SK-N-SH (cell line): ENCODE measurements at regions not wholly inside any gene's neighbourhood (a gene's known extent, or its start where the extent isn't known, plus 50 kb on each side); places are given as distances from the start of the nearest gene placed in this dataset.

Experiments used
- CTCF ChIA-PET: fragments of 300-600, 350-600 bp; formaldehyde crosslinking; extraction: SDS; loops from one replicate; lab custom pipeline; 2021; lab: Yijun Ruan, JAX
- POLR2A ChIA-PET: fragments of 350-600 bp; sonication (Branson Sonifier 250); formaldehyde crosslinking; extraction: SDS; loops from one replicate; lab custom pipeline; 2020; ENCODE audit warnings: antibody characterized with exemption, inconsistent platforms; lab: Yijun Ruan, JAX
- DNase-seq: peaks from one replicate; pipeline ENCODE4 v3.0.0; 2012
- H2AFZ ChIP-seq: fragments of 200-600 bp; sonication (generic); 2 replicates; pipeline ENCODE4 v1.8.1; 2016; ENCODE audit warnings: antibody characterized with exemption, mild to moderate bottlenecking, low read depth
- H3F3A ChIP-seq: fragments of 200-600 bp; sonication (generic); replicated peaks from 2 replicates; pipeline ENCODE3; 2016; ENCODE audit warnings: antibody characterized with exemption, mild to moderate bottlenecking; ENCODE audit not compliant: insufficient read depth
- H3K27ac ChIP-seq, 2 experiments: fragments of 200-500 bp in 1 of 2; fragments of 200-600 bp in 1 of 2; sonication (Bioruptor generic) in 1 of 2; sonication (generic), shearing (Covaris generic) in 1 of 2; 2 replicates each; pipeline versions ENCODE4 v1.5.1 to v1.6.1; 2014 to 2016; ENCODE audit warnings: low read depth in 2 of 2, inconsistent platforms in 1 of 2, low read length in 1 of 2, mild to moderate bottlenecking in 1 of 2, mixed read lengths in 1 of 2
- H3K27me3 ChIP-seq: fragments of 200-600 bp; sonication (generic), shearing (Covaris generic); 2 replicates; pipeline ENCODE4 v1.6.1; 2016; ENCODE audit warnings: mixed run types; ENCODE audit not compliant: insufficient read depth
- H3K36me3 ChIP-seq, 2 experiments: fragments of 200-500 bp in 1 of 2; fragments of 200-600 bp in 1 of 2; sonication (Bioruptor generic) in 1 of 2; sonication (generic) in 1 of 2; replicated peaks in 1 of 2; 2 replicates each; pipeline versions ENCODE3 to v1.5.1; 2014 to 2016; ENCODE audit warnings: low read length in 1 of 2, mild to moderate bottlenecking in 1 of 2; ENCODE audit not compliant: insufficient read depth in 2 of 2, control insufficient read depth in 1 of 2
- H3K4me1 ChIP-seq, 2 experiments: fragments of 200-500 bp in 1 of 2; fragments of 200-600 bp in 1 of 2; sonication (Bioruptor generic) in 1 of 2; sonication (generic), shearing (Covaris generic) in 1 of 2; 2 replicates each; pipeline versions ENCODE4 v1.5.1 to v1.6.1; 2014 to 2016; ENCODE audit warnings: low read depth in 1 of 2, low read length in 1 of 2, mixed run types in 1 of 2; ENCODE audit not compliant: insufficient read depth in 2 of 2, control insufficient read depth in 1 of 2
- H3K4me2 ChIP-seq: fragments of 200-600 bp; sonication (generic), shearing (Covaris generic); 2 replicates; pipeline ENCODE4 v1.6.1; 2017; ENCODE audit warnings: mixed run types
- H3K4me3 ChIP-seq, 2 experiments: fragments of 200-500 bp in 1 of 2; fragments of 200-600 bp in 1 of 2; sonication (Bioruptor generic) in 1 of 2; sonication (generic), shearing (Covaris generic) in 1 of 2; 2 replicates each; pipeline versions ENCODE4 v1.5.1 to v1.8.1; 2014 to 2016; ENCODE audit warnings: low read depth in 2 of 2, inconsistent platforms in 1 of 2, low read length in 1 of 2, mild to moderate bottlenecking in 1 of 2, mixed read lengths in 1 of 2, moderate library complexity in 1 of 2
- H3K79me2 ChIP-seq: fragments of 200-600 bp; sonication (generic); 2 replicates; pipeline ENCODE4 v1.8.1; 2017; ENCODE audit warnings: mild to moderate bottlenecking; ENCODE audit not compliant: insufficient read depth
- H3K9ac ChIP-seq: fragments of 200-600 bp; sonication (generic); 2 replicates; pipeline ENCODE4 v1.6.1; 2017; ENCODE audit warnings: mixed run types
- H3K9me2 ChIP-seq: fragments of 200-600 bp; sonication (generic); 2 replicates; pipeline ENCODE4 v1.6.1; 2017; ENCODE audit warnings: mixed run types
- H3K9me3 ChIP-seq: fragments of 200-600 bp; sonication (generic); 2 replicates; pipeline ENCODE4 v1.6.1; 2017; ENCODE audit warnings: mixed run types, mild to moderate bottlenecking, moderate library complexity
- H4K20me1 ChIP-seq: fragments of 200-600 bp; sonication (generic); 2 replicates; pipeline ENCODE4 v1.6.1; 2017; ENCODE audit warnings: mild to moderate bottlenecking, mixed run types; ENCODE audit not compliant: insufficient read depth
- CHD2 ChIP-seq: fragments of 150-350 bp; IDR thresholded peaks from 2 replicates; pipeline ENCODE4 v1.6.1; 2018; ENCODE audit warnings: low read length; ENCODE audit not compliant: partially characterized antibody
- ELF1 ChIP-seq: IDR thresholded peaks from 2 replicates; pipeline ENCODE4 v1.4.0; 2012
- EP300 ChIP-seq, 2 experiments: IDR thresholded peaks; 2 replicates each; pipeline versions ENCODE4 v1.4.0 to v1.6.1; 2012; ENCODE audit warnings: borderline replicate concordance in 1 of 2, low read depth in 1 of 2, low read length in 1 of 2
- EZH2phosphoT487 ChIP-seq: fragments of 200-600 bp; sonication (generic); IDR thresholded peaks from 2 replicates; pipeline ENCODE4 v1.6.1; 2017; ENCODE audit warnings: low read depth, mixed run types, mild to moderate bottlenecking, antibody characterized with exemption, moderate library complexity, borderline replicate concordance
- FOXM1 ChIP-seq: IDR thresholded peaks from 2 replicates; pipeline ENCODE4 v1.4.0; 2012; ENCODE audit warnings: low read depth, mild to moderate bottlenecking
- GABPA ChIP-seq: IDR thresholded peaks from 2 replicates; pipeline ENCODE4 v1.4.0; 2012; ENCODE audit warnings: low read depth, mild to moderate bottlenecking
- MXI1 ChIP-seq: IDR thresholded peaks from 2 replicates; pipeline ENCODE4 v1.6.1; 2012; ENCODE audit warnings: mild to moderate bottlenecking, low read depth, low read length, improper control_type of control experiment
- NFIC ChIP-seq: IDR thresholded peaks from 2 replicates; pipeline ENCODE4 v1.4.0; 2012; ENCODE audit warnings: borderline replicate concordance
- POLR2AphosphoS5 ChIP-seq: IDR thresholded peaks from 2 replicates; pipeline ENCODE4 v1.6.1; 2012; ENCODE audit warnings: low read depth, low read length
- YY1 ChIP-seq: IDR thresholded peaks from 2 replicates; pipeline ENCODE4 v1.4.0; 2012; ENCODE audit warnings: low read depth, mild to moderate bottlenecking
- WGBS: methylation state at CpG from one replicate; pipeline ENCODE4 v1.1.6; 2017; ENCODE audit warnings: low lambda C conversion rate; 5-methylcytosine and 5-hydroxymethylcytosine counted together
- TF ChIP-seq, protein P1 (sequence below): IDR thresholded peaks from 2 replicates; pipeline ENCODE4; 2012
- TF ChIP-seq, protein P2 (sequence below): fragments of 150-350 bp; IDR thresholded peaks from 2 replicates; pipeline ENCODE4 v1.6.1; 2016; ENCODE audit warnings: mild to moderate bottlenecking, low read depth, low read length
- TF ChIP-seq, protein P3 (sequence below): fragments of 200-600 bp; sonication (generic); IDR thresholded peaks from 2 replicates; pipeline ENCODE4 v1.6.1; 2017; ENCODE audit warnings: antibody characterized with exemption, mild to moderate bottlenecking, moderate library complexity
- TF ChIP-seq, protein P4 (sequence below): IDR thresholded peaks from 2 replicates; pipeline ENCODE4 v1.6.1; 2012; ENCODE audit warnings: mild to moderate bottlenecking, low read depth, low read length, moderate library complexity

DNA sequence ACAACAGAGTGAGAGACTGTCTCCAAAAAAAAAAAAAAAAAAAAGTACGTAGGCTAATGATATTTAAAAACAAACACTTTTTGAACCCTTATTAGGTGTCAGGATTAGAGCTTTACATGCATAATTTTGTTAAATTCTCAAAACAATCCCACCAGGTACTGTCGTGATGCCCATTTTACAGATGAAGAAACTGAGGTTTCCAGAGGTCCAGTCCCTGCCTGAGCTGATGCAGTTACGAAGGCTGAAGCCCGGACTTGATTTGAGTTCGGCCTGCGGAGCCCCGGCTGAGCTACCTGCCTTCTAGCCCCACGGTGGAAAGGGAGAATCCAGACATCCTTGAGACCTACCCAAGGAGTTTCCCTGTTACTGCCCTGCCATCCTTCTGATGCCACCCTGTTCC is 137.5 kb upstream of the EEF2KMT start:
- H3F3A ChIP-seq: no peaks in the 10 kb centered on the region
- H3K9me2 ChIP-seq: no peaks in the 10 kb centered on the region
- H3K9ac ChIP-seq: no peak overlapping the region
- CTCF ChIA-PET: interaction anchor here (6.5 kb wide), 1 partner anchor 256 kb away, joined by 48 read pairs; no protein-coding TSS in a partner anchor
- TF ChIP-seq EP300 (IDR thresholded peaks at IDR 0.05; ENCODE audit: borderline replicate concordance in 1 of 2, low read depth in 1 of 2, low read length in 1 of 2) (no peak), GABPA (no peak), POLR2AphosphoS5 (no peak), CHD2 (no peak), FOXM1 (no peak), ELF1 (no peak), NFIC (no peak), YY1 (no peak), EZH2phosphoT487 (no peak)
- TF ChIP-seq, protein P1, sequence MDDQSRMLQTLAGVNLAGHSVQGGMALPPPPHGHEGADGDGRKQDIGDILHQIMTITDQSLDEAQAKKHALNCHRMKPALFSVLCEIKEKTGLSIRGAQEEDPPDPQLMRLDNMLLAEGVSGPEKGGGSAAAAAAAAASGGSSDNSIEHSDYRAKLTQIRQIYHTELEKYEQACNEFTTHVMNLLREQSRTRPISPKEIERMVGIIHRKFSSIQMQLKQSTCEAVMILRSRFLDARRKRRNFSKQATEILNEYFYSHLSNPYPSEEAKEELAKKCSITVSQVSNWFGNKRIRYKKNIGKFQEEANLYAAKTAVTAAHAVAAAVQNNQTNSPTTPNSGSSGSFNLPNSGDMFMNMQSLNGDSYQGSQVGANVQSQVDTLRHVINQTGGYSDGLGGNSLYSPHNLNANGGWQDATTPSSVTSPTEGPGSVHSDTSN: no peak
- TF ChIP-seq, protein P2, sequence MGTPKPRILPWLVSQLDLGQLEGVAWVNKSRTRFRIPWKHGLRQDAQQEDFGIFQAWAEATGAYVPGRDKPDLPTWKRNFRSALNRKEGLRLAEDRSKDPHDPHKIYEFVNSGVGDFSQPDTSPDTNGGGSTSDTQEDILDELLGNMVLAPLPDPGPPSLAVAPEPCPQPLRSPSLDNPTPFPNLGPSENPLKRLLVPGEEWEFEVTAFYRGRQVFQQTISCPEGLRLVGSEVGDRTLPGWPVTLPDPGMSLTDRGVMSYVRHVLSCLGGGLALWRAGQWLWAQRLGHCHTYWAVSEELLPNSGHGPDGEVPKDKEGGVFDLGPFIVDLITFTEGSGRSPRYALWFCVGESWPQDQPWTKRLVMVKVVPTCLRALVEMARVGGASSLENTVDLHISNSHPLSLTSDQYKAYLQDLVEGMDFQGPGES: no peak
- TF ChIP-seq, protein P3, sequence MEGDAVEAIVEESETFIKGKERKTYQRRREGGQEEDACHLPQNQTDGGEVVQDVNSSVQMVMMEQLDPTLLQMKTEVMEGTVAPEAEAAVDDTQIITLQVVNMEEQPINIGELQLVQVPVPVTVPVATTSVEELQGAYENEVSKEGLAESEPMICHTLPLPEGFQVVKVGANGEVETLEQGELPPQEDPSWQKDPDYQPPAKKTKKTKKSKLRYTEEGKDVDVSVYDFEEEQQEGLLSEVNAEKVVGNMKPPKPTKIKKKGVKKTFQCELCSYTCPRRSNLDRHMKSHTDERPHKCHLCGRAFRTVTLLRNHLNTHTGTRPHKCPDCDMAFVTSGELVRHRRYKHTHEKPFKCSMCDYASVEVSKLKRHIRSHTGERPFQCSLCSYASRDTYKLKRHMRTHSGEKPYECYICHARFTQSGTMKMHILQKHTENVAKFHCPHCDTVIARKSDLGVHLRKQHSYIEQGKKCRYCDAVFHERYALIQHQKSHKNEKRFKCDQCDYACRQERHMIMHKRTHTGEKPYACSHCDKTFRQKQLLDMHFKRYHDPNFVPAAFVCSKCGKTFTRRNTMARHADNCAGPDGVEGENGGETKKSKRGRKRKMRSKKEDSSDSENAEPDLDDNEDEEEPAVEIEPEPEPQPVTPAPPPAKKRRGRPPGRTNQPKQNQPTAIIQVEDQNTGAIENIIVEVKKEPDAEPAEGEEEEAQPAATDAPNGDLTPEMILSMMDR: no peak
- TF ChIP-seq, all 33 proteins: peak for 0
- 31% methylated on average over 7 of the region's 8 CpGs for WGBS
- no peaks in the 10 kb centered on the region for H3K79me2 ChIP-seq
- POLR2A ChIA-PET: interaction anchor here (0.7 kb wide), 1 partner anchor 67 kb away, joined by 3 read pairs; no protein-coding TSS in a partner anchor
- no peaks in the 10 kb centered on the region for H4K20me1 ChIP-seq
- no peak overlapping the region for H3K4me2 ChIP-seq
- H3K27me3 ChIP-seq: no peaks in the 10 kb centered on the region
- no peak overlapping the region for H3K27ac ChIP-seq
- H3K9me3 ChIP-seq: no peaks in the 10 kb centered on the region
- H2AFZ ChIP-seq: no peak overlapping the region
- no peak for DNase-seq
- H3K4me1 ChIP-seq: no peaks in the 10 kb centered on the region
- H3K4me3 ChIP-seq: no peak overlapping the region
- no peaks in the 10 kb centered on the region for H3K36me3 ChIP-seq

DNA sequence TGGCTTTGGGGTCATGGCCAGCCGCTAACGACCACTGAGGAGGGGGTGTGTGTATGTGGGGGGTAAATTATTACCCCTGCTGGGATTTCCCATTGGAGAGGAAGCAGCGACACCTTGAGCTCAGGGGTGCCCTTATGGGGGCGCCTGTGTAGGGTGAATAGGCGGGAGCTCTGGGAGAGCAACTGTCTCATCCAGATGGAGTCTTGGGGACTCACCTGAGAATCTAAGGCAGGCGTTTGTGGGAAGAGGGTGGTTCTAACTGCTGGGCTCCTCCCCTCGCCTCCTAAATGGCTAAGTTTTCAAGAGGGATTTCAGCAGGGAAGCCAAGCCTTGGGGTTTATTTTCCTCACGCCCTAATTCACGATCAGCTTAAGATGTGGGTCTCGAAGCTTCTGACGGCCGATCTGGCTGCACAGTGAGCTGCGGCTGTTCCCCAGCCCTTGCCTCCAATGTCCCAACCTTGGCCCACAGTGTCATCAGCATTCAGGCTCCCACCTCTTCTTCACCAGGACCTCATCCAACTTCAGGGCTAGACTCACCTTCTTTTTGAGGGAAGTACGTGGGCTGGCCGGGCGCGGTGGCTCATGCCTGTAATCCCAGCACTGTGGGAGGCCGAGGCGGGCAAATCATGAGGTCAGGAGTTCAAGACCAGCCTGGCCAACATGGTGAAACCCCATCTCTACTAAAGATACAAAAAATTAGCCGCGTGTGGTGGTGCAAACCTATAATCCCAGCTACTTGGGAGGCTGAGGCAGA is 136.9 kb upstream of the EEF2KMT start:
- H3K4me3 ChIP-seq: no peak overlapping the region
- H3K9ac ChIP-seq: no peak overlapping the region
- H3F3A ChIP-seq: no peaks in the 10 kb centered on the region
- H3K4me2 ChIP-seq: no peak overlapping the region
- H3K27ac ChIP-seq: no peak overlapping the region
- no peak overlapping the region for H2AFZ ChIP-seq
- no peaks in the 10 kb centered on the region for H3K9me2 ChIP-seq
- H4K20me1 ChIP-seq: no peaks in the 10 kb centered on the region
- no peaks in the 10 kb centered on the region for H3K36me3 ChIP-seq
- 31% methylated on average over 16 of the region's 21 CpGs for WGBS
- H3K27me3 ChIP-seq: no peaks in the 10 kb centered on the region
- no peaks in the 10 kb centered on the region for H3K4me1 ChIP-seq
- no peaks in the 10 kb centered on the region for H3K9me3 ChIP-seq
- CTCF ChIA-PET: interaction anchor here (1.2 to 6.5 kb wide), 2 partner anchors 257 to 1409 kb away, joined by 4 to 48 read pairs; no protein-coding TSS in a partner anchor
- H3K79me2 ChIP-seq: no peaks in the 10 kb centered on the region
- POLR2A ChIA-PET: interaction anchor here (0.7 kb wide), 1 partner anchor 68 kb away, joined by 3 read pairs; no protein-coding TSS in a partner anchor
- no peak for DNase-seq
- TF ChIP-seq, protein P1: no peak
- TF ChIP-seq, protein P3: no peak
- TF ChIP-seq MXI1: no peak
- TF ChIP-seq, protein P4, sequence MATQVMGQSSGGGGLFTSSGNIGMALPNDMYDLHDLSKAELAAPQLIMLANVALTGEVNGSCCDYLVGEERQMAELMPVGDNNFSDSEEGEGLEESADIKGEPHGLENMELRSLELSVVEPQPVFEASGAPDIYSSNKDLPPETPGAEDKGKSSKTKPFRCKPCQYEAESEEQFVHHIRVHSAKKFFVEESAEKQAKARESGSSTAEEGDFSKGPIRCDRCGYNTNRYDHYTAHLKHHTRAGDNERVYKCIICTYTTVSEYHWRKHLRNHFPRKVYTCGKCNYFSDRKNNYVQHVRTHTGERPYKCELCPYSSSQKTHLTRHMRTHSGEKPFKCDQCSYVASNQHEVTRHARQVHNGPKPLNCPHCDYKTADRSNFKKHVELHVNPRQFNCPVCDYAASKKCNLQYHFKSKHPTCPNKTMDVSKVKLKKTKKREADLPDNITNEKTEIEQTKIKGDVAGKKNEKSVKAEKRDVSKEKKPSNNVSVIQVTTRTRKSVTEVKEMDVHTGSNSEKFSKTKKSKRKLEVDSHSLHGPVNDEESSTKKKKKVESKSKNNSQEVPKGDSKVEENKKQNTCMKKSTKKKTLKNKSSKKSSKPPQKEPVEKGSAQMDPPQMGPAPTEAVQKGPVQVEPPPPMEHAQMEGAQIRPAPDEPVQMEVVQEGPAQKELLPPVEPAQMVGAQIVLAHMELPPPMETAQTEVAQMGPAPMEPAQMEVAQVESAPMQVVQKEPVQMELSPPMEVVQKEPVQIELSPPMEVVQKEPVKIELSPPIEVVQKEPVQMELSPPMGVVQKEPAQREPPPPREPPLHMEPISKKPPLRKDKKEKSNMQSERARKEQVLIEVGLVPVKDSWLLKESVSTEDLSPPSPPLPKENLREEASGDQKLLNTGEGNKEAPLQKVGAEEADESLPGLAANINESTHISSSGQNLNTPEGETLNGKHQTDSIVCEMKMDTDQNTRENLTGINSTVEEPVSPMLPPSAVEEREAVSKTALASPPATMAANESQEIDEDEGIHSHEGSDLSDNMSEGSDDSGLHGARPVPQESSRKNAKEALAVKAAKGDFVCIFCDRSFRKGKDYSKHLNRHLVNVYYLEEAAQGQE: no peak
